ENCODE measurements at regions not wholly inside any gene's neighbourhood (a gene's known extent, or its start where the extent isn't known, plus 50 kb on each side); places are given as distances from the start of the nearest gene placed in this dataset.

DNA sequence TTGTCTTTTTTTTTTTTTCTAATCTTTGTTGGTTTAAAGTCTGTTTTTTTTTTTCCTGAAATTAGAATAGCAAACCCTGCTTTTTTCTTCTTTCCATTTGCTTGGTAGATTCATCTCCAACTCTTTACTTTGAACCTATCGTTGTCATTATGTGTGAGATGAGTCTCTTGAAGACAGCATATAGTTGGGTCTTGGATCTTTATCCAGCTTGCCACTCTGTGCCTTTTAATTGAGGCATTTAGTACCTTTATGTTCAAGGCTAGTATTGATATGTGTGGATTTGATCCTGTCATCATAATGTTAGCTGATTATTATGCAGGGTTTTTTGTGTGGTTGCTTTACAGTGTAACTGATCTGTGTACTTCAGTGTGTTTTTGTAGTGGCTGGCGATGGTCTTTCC lies 383.8 kb downstream of the MAN2A1 start:
- Mint-ChIP-seq H3K27ac (no peak overlapping the region), H3K9me3 (ENCODE audit: low read depth) (peaks cover 45% of the 10 kb centered on the region), H3K36me3 (ENCODE audit: insufficient read depth) (peaks cover 3% of the 10 kb centered on the region), H3K4me3 (ENCODE audit: low read depth) (no peak overlapping the region), H3K4me1 (ENCODE audit: low read depth) (no peaks in the 10 kb centered on the region), H3K27me3 (no peaks in the 10 kb centered on the region)
- DNase-seq (ENCODE audit: low spot score, unreplicated experiment), result no peak
- TF ChIP-seq, protein P1, sequence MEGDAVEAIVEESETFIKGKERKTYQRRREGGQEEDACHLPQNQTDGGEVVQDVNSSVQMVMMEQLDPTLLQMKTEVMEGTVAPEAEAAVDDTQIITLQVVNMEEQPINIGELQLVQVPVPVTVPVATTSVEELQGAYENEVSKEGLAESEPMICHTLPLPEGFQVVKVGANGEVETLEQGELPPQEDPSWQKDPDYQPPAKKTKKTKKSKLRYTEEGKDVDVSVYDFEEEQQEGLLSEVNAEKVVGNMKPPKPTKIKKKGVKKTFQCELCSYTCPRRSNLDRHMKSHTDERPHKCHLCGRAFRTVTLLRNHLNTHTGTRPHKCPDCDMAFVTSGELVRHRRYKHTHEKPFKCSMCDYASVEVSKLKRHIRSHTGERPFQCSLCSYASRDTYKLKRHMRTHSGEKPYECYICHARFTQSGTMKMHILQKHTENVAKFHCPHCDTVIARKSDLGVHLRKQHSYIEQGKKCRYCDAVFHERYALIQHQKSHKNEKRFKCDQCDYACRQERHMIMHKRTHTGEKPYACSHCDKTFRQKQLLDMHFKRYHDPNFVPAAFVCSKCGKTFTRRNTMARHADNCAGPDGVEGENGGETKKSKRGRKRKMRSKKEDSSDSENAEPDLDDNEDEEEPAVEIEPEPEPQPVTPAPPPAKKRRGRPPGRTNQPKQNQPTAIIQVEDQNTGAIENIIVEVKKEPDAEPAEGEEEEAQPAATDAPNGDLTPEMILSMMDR (IDR thresholded peaks at IDR 0.05; ENCODE audit: unreplicated experiment), result no peak

DNA sequence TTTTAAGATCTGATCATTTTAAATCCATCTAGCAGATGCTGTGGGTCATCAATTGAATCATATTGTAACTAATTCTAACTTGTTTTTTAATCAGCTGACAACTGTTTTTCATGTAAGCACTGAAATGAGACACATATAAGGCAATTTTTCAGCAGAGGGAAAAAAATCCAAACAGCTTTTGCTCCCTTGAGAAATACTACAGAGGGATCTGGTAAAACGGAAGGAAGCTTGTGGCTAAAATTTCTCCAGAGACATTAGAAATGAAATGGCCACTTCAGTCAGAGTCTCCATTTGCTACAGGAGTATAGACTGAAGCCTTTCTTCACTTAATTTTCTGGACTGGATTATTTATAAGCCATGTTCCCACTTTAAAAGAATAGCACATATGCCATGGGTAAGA lies 385.9 kb downstream of the MAN2A1 start:
- DNase-seq (ENCODE audit: low spot score, unreplicated experiment), result no peak
- H3K9me3 Mint-ChIP-seq (ENCODE audit: low read depth), result peaks cover 26% of the 10 kb centered on the region
- H3K27ac Mint-ChIP-seq, result no peak overlapping the region
- H3K4me1 Mint-ChIP-seq (ENCODE audit: low read depth), result no peaks in the 10 kb centered on the region
- TF ChIP-seq, protein P1 (IDR thresholded peaks at IDR 0.05; ENCODE audit: unreplicated experiment), result no peak
- no peak overlapping the region for H3K4me3 Mint-ChIP-seq (ENCODE audit: low read depth)
- peaks cover 1% of the 10 kb centered on the region for H3K36me3 Mint-ChIP-seq (ENCODE audit: insufficient read depth)
- no peaks in the 10 kb centered on the region for H3K27me3 Mint-ChIP-seq

DNA sequence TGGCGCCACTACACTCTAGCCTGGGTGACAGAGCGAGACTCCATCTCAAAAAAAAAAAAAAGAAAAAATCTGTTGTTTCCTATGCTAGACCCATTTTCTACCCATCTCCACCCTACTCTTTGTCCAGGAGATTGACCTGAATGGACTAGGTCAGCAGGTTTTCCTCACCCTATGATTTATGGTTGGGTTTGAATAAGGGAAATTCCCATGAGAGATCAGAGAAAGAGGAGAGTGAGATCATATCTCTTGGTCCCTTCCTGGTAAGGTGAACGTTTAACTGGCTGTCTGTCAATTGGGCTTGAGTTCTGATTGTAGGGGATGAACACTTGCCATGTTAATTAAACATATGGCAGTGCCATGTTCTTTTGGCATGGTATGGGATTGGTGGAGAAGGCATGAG lies 387.4 kb downstream of the MAN2A1 start:
- no peak overlapping the region for H3K27ac Mint-ChIP-seq
- no peaks in the 10 kb centered on the region for H3K4me1 Mint-ChIP-seq (ENCODE audit: low read depth)
- H3K36me3 Mint-ChIP-seq (ENCODE audit: insufficient read depth), result peaks cover 1% of the 10 kb centered on the region
- peaks cover 20% of the 10 kb centered on the region for H3K9me3 Mint-ChIP-seq (ENCODE audit: low read depth)
- H3K4me3 Mint-ChIP-seq (ENCODE audit: low read depth), result no peak overlapping the region
- TF ChIP-seq, protein P1 (IDR thresholded peaks at IDR 0.05; ENCODE audit: unreplicated experiment), result no peak
- DNase-seq (ENCODE audit: low spot score, unreplicated experiment), result no peak
- H3K27me3 Mint-ChIP-seq, result no peaks in the 10 kb centered on the region

DNA sequence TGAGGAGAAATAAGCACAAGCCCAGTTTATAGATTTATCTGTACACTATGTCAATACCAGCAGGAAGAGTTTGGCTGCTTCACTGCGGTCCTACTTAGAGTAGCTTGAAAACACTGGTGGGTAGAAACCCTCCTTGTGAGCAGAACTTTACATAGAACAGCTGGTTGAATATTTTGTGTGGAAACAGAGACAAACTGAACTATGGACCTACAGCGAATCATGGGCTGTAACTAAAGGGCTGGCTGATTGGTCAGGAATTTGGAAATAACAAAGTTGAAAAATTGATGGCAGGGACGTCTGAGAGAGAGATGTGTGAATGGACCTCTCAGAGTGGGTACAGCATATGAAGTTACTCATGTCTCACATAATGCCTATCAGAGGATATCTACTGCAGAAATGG lies 392.5 kb downstream of the MAN2A1 start:
- Mint-ChIP-seq H3K27ac (no peak overlapping the region), H3K4me3 (ENCODE audit: low read depth) (no peak overlapping the region), H3K9me3 (ENCODE audit: low read depth) (peaks cover 3% of the 10 kb centered on the region), H3K4me1 (ENCODE audit: low read depth) (no peaks in the 10 kb centered on the region), H3K27me3 (no peaks in the 10 kb centered on the region), H3K36me3 (ENCODE audit: insufficient read depth) (no peaks in the 10 kb centered on the region)
- no peak for DNase-seq (ENCODE audit: low spot score, unreplicated experiment)
- TF ChIP-seq, protein P1 (IDR thresholded peaks at IDR 0.05; ENCODE audit: unreplicated experiment), result no peak

DNA sequence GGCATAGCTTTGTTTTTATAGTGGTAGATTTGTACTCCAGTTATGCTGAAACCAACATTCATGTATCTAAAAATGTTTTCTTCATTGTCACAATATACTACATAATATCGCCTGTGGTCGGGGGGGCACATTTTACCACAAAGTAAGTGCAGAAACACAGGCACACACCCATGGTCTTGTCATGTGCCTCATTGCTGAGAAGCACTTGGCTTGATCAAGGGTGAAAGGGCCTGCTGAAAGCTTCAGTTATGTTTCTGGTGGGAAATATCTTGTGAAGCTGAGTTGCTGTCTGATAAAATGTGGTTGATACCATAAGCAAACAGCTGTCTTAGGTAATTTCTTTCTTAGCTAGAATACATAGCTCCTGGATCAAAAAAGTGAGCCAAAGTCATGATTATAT lies 393.1 kb downstream of the MAN2A1 start:
- TF ChIP-seq, protein P1 (IDR thresholded peaks at IDR 0.05; ENCODE audit: unreplicated experiment), result no peak
- H3K4me3 Mint-ChIP-seq (ENCODE audit: low read depth), result no peak overlapping the region

More for the DNA sequence above, 393.1 kb downstream of the MAN2A1 start:
- Mint-ChIP-seq H3K27me3 (no peaks in the 10 kb centered on the region), H3K4me1 (ENCODE audit: low read depth) (no peaks in the 10 kb centered on the region), H3K27ac (no peak overlapping the region), H3K9me3 (ENCODE audit: low read depth) (no peaks in the 10 kb centered on the region), H3K36me3 (ENCODE audit: insufficient read depth) (no peaks in the 10 kb centered on the region)
- DNase-seq (ENCODE audit: low spot score, unreplicated experiment), result no peak
